HG03064 (cell line): ENCODE measurements at regions not wholly inside any gene's neighbourhood (a gene's known extent, or its start where the extent isn't known, plus 50 kb on each side); places are given as distances from the start of the nearest gene placed in this dataset.

Experiments
- ATAC-seq: cut with Tn5 transposase; IDR thresholded peaks from one replicate; pipeline ENCODE4 v1.9.1; 2021; ENCODE audit warnings: low read depth; ENCODE audit not compliant: unreplicated experiment

- no peak for ATAC-seq
Measured at GRCh38 chr15:70185251-70185711, 87.6 kb upstream of the TLE3 start.

- ATAC-seq = no peak
Measured at GRCh38 chr15:70182858-70183695, 85.4 kb upstream of the TLE3 start.

DNA sequence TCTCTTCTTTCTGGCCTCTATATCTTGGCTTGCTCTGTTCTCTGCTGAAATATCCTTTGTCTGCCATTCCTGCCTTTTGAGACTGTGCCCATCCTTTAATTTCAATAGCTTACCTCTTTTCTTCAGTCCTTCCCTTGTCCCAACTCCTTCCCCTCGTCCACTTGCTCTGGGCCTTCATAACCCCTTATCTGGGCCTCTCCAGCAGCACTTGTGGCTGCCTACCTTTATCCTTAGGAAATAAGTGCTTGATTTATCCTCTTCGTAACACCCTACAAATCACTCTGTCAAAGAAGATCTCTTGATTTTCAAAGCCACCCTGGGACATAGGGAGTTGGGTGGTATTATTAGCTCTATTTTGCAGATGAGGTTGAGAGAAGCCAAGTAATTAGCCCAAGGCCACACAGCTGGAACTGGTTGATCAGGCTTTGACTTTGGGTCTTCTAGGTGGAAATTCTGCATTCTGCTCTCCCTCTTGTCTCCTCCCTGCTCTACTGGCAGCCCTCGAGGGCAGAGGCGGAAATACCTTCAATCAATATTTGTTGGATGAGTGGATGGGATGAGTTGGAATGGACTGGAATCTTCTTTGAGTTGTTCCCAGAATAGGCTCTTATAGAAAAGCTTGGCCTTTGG is 84.0 kb upstream of the TLE3 start:
- ATAC-seq = no peak

GRCh38 chr15:70180186-70180875 is 82.6 kb upstream of the TLE3 start:
- ATAC-seq = no peak

DNA sequence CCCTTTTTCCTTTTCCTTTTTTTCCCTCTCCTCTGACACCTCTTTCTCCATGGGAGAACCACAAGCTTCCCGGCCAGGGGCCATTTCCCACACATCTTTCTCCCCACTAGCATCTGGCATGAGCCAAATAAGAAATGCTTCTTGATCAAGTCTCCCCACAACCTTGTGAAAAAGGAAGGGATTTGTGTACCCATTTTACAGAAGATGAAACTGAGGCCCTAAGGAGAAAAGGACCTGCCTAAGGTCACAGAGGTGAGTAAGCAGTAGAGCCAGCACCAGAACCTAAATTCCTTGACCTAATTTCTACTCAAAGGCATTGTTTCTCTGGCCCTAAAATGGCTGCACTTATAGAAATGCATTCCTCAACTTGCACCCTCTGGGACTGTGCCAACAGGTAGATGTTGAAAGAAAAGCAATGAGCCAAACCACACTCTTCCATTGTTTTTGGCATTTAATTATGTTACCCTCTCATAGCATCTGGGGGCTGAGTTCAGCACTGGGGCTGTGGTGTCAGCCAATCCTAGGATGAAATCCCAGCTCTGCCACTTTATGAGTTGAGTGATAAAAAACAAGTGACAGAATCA is 81.7 kb upstream of the TLE3 start:
- no peak for ATAC-seq

DNA sequence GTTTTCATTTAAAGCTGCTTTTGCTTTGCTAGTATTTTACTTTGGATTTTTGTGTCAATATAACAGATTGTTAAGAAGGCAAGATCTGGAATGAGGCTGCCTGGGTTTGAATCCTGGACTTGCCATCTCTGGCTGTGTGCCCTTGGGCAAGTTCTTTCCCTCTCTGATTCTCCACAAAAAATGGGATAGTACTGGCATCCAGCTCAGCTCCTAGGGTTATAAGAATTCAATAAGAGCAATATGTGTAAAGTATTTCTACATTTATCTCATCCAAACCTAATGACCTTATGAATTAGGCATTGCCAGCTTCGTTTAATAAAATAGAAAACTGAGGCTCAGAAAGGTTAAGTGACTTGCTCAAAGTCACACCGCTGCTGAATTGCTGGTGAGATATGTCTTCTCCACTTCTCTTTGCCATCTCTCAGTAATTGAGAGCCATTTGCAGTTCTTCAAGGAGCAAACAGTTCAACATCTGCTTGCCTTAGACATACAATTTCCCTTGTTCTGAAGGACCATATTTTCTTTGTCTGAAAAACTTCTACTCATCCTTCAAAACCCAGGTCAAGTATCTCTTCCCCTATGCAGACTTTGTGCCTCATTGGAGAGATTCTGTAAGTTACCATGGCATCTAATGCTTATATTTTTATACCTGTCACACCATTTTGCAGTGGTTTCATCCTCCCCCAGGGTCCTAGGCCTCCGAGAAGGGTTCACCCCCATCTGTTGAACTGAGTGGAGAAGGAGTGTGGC is 80.8 kb upstream of the TLE3 start:
- ATAC-seq = no peak

- no peak for ATAC-seq
Measured at GRCh38 chr15:70172566-70173225, 75.0 kb upstream of the TLE3 start.

DNA sequence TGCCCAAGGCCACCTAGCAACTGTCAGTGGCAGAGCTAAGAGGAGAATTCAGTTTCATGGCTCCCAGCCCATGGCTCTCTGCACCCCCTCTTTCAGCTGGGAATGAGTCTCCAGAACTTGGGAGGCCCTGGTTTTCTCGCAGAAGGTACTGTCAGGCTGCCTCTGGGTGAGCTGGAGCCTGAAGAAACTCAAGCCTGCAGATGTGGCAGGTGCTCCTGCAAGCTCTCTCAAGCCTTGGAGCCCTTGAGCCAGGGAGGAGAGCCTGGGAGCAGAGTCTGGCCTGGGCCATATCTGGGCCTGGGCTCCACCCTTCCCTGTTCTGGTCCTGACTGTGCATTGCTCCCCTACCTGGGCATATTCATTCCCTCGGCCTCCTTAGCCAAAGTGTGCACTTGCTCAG is 74.4 kb upstream of the TLE3 start:
- ATAC-seq = no peak

GRCh38 chr15:70171256-70171886 is 73.7 kb upstream of the TLE3 start:
- ATAC-seq = no peak

DNA sequence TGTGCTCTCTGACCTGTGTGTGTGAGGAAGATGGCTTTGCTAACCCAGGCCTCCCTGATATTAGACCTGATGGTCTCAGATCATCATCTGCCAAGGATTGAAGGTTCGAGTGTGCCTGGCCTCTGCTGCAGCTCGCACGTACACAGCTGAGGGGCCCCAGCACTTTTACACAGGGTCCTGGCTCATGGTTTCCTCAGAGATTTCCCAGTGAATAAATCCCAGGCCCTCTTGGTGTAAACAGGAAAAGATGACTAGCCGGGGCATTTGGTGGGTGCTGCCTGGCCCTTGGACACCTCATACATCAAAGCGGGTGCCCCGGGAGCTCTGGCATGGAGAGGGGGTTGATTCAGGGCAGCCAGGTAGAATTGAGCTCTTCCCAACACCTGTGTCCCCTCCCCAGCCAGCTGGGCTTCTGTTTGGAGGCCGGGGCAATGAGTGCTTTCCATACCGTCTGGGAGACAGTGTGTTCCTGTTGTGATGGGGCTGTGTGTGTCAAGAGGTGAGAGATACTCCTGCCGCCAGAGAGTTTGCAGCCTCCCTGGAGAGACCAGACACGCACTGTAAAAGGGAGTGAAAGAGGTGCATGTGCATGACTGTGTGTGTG is 72.5 kb upstream of the TLE3 start:
- ATAC-seq = no peak

DNA sequence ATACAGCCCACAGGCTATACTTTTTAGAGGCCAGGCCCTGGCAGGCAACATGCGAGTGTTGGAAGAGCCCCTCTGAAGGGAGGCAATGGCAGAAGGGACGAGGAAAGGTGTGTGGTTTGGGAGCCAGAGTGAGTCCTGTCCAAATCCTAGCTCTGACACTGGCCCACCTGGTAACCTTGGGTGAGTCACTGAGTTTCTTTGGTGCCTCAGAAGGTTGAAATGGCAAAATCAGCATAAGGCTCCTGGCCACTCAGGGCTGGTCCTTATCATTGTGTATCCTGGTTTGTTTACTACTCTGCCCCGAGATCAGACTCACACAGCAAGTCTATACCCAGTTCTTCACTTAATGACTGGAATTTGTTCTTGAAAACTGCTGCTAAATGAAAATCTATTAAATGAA is 71.4 kb upstream of the TLE3 start:
- ATAC-seq = no peak

- no peak for ATAC-seq
Measured at GRCh38 chr15:70167155-70167554, 69.4 kb upstream of the TLE3 start.

DNA sequence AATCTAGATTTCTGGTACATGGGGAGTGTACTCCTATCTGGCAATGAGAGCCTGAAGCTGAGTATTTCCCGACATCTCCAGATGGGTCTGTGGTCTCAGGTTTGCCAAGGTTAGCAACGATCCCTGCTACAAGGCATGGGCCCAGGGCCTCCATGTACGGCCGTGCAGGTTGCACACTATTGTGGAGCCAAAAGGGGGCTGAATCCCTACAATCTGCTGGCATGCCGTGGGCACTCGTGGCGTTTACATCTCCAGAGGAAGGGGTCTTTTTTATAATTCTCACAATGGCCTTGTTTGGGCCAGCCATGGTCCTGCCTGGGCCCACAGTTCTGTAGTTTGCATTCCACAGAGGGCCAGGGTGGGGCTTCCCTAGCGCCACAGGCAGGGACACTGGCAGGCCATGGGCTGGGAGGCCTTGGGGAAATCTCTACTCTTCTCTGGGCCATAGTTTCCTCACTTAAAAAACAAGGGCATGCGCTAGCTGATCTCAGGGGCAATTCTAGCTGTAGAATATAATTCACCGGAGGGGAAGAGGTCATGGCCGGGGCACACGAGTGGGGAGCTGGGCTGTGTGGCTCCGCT is 68.9 kb upstream of the TLE3 start:
- no peak for ATAC-seq

DNA sequence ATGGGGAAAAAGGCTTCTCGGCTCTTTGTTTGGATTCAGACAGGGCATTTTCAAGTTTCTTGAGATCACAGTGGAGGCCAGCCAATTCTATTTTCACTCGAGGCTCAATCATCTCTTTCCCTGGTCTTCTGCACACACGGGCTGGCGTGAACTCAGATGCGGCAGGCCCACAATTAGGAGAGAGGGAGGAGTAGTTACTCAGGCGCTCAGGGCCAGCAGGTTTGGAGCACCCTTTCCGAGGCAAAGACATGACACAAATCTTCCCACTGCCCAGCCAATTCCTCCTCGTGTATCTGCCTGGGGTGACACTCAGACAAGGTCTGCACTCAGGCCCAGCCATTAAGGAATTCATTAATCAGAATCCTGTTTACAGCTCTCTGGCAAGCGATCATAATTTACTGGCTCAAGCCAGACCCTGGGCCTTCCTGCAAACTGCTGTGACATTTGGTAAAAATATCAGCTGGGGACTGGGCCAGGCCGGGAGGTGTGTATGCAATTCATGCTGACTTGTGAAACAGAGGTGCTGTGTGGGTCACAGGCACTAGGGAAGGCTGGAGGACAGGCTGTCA is 68.1 kb upstream of the TLE3 start:
- ATAC-seq = no peak

- no peak for ATAC-seq
Measured at GRCh38 chr15:70164910-70165715, 67.4 kb upstream of the TLE3 start.

- ATAC-seq = no peak
Measured at GRCh38 chr15:70164156-70164900, 66.6 kb upstream of the TLE3 start.
